H1 (cell line): ENCODE measurements at regions not wholly inside any gene's neighbourhood (a gene's known extent, or its start where the extent isn't known, plus 50 kb on each side); places are given as distances from the start of the nearest gene placed in this dataset.

ENCODE experiments used
- ATF3 ChIP-seq: IDR thresholded peaks from 2 replicates; pipeline ENCODE4 v1.6.1; 2011; ENCODE audit warnings: low read depth, mild to moderate bottlenecking, low read length; ENCODE audit not compliant: insufficient read depth
- BACH1 ChIP-seq: IDR thresholded peaks from 2 replicates; pipeline ENCODE4 v1.6.1; 2012; ENCODE audit warnings: low read length, improper control_type of control experiment
- CHD2 ChIP-seq: IDR thresholded peaks from 2 replicates; pipeline ENCODE4 v1.6.1; 2012; ENCODE audit warnings: low read length, improper control_type of control experiment
- JUND ChIP-seq: IDR thresholded peaks from 2 replicates; pipeline ENCODE4 v1.6.1; 2011; ENCODE audit warnings: mild to moderate bottlenecking, improper control_type of control experiment, low read length
- RXRA ChIP-seq: IDR thresholded peaks from 2 replicates; pipeline ENCODE4 v1.6.1; 2011; ENCODE audit warnings: low read depth, mild to moderate bottlenecking, low read length, moderate library complexity; ENCODE audit not compliant: insufficient read depth
- SIN3A ChIP-seq, 2 experiments: IDR thresholded peaks in 1 of 2; conservative IDR thresholded peaks in 1 of 2; 2 replicates each; pipeline ENCODE4 v1.6.1; 2011 to 2012; ENCODE audit warnings: low read length in 2 of 2, improper control_type of control experiment in 1 of 2, low read depth in 1 of 2, mild to moderate bottlenecking in 1 of 2
- SIX5 ChIP-seq: IDR thresholded peaks from 2 replicates; pipeline ENCODE4 v1.6.1; 2011; ENCODE audit warnings: mild to moderate bottlenecking, low read depth, low read length
- SRF ChIP-seq: IDR thresholded peaks from 2 replicates; pipeline ENCODE4 v1.6.1; 2011; ENCODE audit warnings: mild to moderate bottlenecking, low read depth, low read length, moderate library complexity
- TF ChIP-seq, protein P1 (sequence below): IDR thresholded peaks from 2 replicates; pipeline ENCODE4 v1.6.1; 2011; ENCODE audit warnings: low read length, improper control_type of control experiment

- TF ChIP-seq, protein P1, sequence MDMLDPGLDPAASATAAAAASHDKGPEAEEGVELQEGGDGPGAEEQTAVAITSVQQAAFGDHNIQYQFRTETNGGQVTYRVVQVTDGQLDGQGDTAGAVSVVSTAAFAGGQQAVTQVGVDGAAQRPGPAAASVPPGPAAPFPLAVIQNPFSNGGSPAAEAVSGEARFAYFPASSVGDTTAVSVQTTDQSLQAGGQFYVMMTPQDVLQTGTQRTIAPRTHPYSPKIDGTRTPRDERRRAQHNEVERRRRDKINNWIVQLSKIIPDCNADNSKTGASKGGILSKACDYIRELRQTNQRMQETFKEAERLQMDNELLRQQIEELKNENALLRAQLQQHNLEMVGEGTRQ, result no peak
- TF ChIP-seq ATF3 (no peak), SIX5 (no peak), CHD2 (no peak), BACH1 (no peak), JUND (no peak), SIN3A (conservative IDR thresholded peaks at IDR 0.05 in 1 of 2, IDR thresholded peaks at IDR 0.05 in 1 of 2; ENCODE audit: low read depth in 1 of 2, low read length in 2 of 2) (no peak), SRF (no peak), RXRA (no peak)
Observed at GRCh38 chr1:29703596-29704370, 467.5 kb downstream of the PTPRU start (continued).
